ENCODE measurements at regions not wholly inside any gene's neighbourhood (a gene's known extent, or its start where the extent isn't known, plus 50 kb on each side); places are given as distances from the start of the nearest gene placed in this dataset.

DNA sequence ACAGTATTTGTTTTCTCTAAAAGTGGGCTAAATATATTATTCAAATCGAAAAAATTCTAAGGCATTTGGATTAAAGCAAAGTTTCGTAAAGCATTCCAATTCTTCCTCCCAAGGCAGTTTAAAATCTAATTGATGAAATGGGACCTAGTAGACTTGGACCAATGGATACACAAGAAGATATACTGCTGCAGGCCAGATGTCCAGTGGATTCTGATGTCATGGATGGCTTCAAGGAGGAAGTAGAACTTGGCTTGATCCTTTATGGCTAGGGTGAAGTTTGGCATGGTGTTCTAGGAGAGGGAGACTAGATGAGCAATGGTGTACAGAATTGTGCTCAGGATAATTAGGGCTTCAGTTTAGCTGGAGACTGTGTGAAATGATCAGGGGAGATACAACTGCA is 559.5 kb upstream of the MMS22L start:
- H3F3A ChIP-seq (replicated peaks; ENCODE audit: insufficient read depth): no peaks in the 10 kb centered on the region
- no peak overlapping the region for H3K4me3 ChIP-seq (ENCODE audit: low read depth in 2 of 2, low read length in 1 of 2)
- DNase-seq: no peak
- no peaks in the 10 kb centered on the region for H3K79me2 ChIP-seq (ENCODE audit: insufficient read depth)
- H3K9me2 ChIP-seq: no peaks in the 10 kb centered on the region
- H3K36me3 ChIP-seq (replicated peaks in 1 of 2; ENCODE audit: control insufficient read depth in 1 of 2, insufficient read depth in 2 of 2, low read length in 1 of 2): no peaks in the 10 kb centered on the region
- no peaks in the 10 kb centered on the region; a peak in 1 of 4 replicates for H3K4me1 ChIP-seq (ENCODE audit: control insufficient read depth in 1 of 2, insufficient read depth in 2 of 2, low read depth in 1 of 2, low read length in 1 of 2)
- ChIA-PET CTCF (no interaction called here), POLR2A (no interaction called here)
- H3K9me3 ChIP-seq: no peaks in the 10 kb centered on the region
- TF ChIP-seq, protein P1, sequence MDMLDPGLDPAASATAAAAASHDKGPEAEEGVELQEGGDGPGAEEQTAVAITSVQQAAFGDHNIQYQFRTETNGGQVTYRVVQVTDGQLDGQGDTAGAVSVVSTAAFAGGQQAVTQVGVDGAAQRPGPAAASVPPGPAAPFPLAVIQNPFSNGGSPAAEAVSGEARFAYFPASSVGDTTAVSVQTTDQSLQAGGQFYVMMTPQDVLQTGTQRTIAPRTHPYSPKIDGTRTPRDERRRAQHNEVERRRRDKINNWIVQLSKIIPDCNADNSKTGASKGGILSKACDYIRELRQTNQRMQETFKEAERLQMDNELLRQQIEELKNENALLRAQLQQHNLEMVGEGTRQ (IDR thresholded peaks at IDR 0.05; ENCODE audit: borderline replicate concordance, low read depth, low read length): no peak
- no peak for TF ChIP-seq EP300 (IDR thresholded peaks at IDR 0.05; ENCODE audit: borderline replicate concordance in 1 of 2, low read depth in 1 of 2, low read length in 1 of 2)
- TF ChIP-seq, protein P2, sequence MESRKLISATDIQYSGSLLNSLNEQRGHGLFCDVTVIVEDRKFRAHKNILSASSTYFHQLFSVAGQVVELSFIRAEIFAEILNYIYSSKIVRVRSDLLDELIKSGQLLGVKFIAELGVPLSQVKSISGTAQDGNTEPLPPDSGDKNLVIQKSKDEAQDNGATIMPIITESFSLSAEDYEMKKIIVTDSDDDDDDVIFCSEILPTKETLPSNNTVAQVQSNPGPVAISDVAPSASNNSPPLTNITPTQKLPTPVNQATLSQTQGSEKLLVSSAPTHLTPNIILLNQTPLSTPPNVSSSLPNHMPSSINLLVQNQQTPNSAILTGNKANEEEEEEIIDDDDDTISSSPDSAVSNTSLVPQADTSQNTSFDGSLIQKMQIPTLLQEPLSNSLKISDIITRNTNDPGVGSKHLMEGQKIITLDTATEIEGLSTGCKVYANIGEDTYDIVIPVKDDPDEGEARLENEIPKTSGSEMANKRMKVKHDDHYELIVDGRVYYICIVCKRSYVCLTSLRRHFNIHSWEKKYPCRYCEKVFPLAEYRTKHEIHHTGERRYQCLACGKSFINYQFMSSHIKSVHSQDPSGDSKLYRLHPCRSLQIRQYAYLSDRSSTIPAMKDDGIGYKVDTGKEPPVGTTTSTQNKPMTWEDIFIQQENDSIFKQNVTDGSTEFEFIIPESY (IDR thresholded peaks at IDR 0.05; ENCODE audit: borderline replicate concordance, low read depth): no peak
- no peak for TF ChIP-seq MXI1 (IDR thresholded peaks at IDR 0.05; ENCODE audit: low read depth, low read length)
- H3K27ac ChIP-seq (ENCODE audit: low read depth in 2 of 2, low read length in 1 of 2): no peak overlapping the region
- no peak overlapping the region for H2AFZ ChIP-seq (ENCODE audit: low read depth)
- 75% methylated on average over 2 of the region's 2 CpGs for WGBS (ENCODE audit: low lambda C conversion rate)
- no peaks in the 10 kb centered on the region for H4K20me1 ChIP-seq (ENCODE audit: insufficient read depth)
- no peak overlapping the region for H3K9ac ChIP-seq
- H3K27me3 ChIP-seq (ENCODE audit: insufficient read depth): no peaks in the 10 kb centered on the region
- no peak overlapping the region for H3K4me2 ChIP-seq

DNA sequence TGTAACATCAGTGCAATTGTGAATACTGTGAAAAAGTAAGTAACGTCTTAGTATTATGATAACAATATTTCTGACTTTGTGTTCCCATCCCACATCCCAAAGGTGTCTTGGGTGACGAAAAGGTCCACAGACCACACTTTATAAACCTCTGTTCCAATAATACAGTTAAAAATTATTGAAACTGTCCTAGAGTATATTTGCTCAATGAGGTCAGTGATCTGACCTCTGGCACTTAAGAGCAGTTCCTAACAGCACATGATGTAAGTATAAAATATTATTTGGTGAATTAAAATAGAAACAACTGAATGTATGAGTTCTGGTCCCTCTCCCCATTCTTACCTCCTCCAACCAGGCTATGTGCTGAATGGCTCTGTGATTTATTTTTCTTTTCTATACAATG is 566.4 kb upstream of the MMS22L start:
- Histone ChIP-seq H3K27ac (ENCODE audit: low read depth in 2 of 2, low read length in 1 of 2) (no peak overlapping the region), H3K9ac (no peak overlapping the region), H3K36me3 (replicated peaks in 1 of 2; ENCODE audit: control insufficient read depth in 1 of 2, insufficient read depth in 2 of 2, low read length in 1 of 2) (no peaks in the 10 kb centered on the region), H3K27me3 (ENCODE audit: insufficient read depth) (no peaks in the 10 kb centered on the region), H3K4me3 (ENCODE audit: low read depth in 2 of 2, low read length in 1 of 2) (no peak overlapping the region), H3K4me1 (ENCODE audit: control insufficient read depth in 1 of 2, insufficient read depth in 2 of 2, low read depth in 1 of 2, low read length in 1 of 2) (no peaks in the 10 kb centered on the region), H3K9me2 (no peaks in the 10 kb centered on the region), H3F3A (replicated peaks; ENCODE audit: insufficient read depth) (no peaks in the 10 kb centered on the region), H2AFZ (ENCODE audit: low read depth) (no peak overlapping the region), H3K9me3 (no peaks in the 10 kb centered on the region), H3K4me2 (no peak overlapping the region), H4K20me1 (ENCODE audit: insufficient read depth) (no peaks in the 10 kb centered on the region), H3K79me2 (ENCODE audit: insufficient read depth) (no peaks in the 10 kb centered on the region)
- DNase-seq: no peak
- TF ChIP-seq GATA2 (CRISPR knock-in tag; IDR thresholded peaks at IDR 0.05): no peak
- TF ChIP-seq TAF1 (IDR thresholded peaks at IDR 0.05; ENCODE audit: borderline replicate concordance, low read depth, low read length): no peak
- no peak for TF ChIP-seq SMC3 (IDR thresholded peaks at IDR 0.05; ENCODE audit: low read depth, low read length)
- TF ChIP-seq SIN3A (IDR thresholded peaks at IDR 0.05; ENCODE audit: borderline replicate concordance, low read depth, low read length): no peak
- TF ChIP-seq RAD21 (IDR thresholded peaks at IDR 0.05; ENCODE audit: low read length): no peak
- no peak for TF ChIP-seq NFIC (IDR thresholded peaks at IDR 0.05; ENCODE audit: borderline replicate concordance)
- TF ChIP-seq ELF1 (IDR thresholded peaks at IDR 0.05): no peak
- CTCF ChIA-PET: no interaction called here
- 66% methylated on average over 2 of the region's 2 CpGs for WGBS (ENCODE audit: low lambda C conversion rate)
- POLR2A ChIA-PET: no interaction called here
